ENCODE measurements at regions not wholly inside any gene's neighbourhood (a gene's known extent, or its start where the extent isn't known, plus 50 kb on each side); places are given as distances from the start of the nearest gene placed in this dataset.
"Not testable (repeated sequence)": the region's sequence is repeated elsewhere in the genome, so short reads cannot be mapped to it uniquely, and the experiment has no call there.

- peaks cover 10% of the 10 kb centered on the region for H3K9me3 Mint-ChIP-seq
- H3K27me3 Mint-ChIP-seq = peaks cover 7% of the 10 kb centered on the region
- H3K4me1 Mint-ChIP-seq = peaks cover 2% of the 10 kb centered on the region
- H3K4me3 Mint-ChIP-seq = no peak overlapping the region
- ATAC-seq (ENCODE audit: low read depth) (no peak), DNase-seq (no peak)
- POLR2A ChIA-PET = no interaction called here
- no peaks in the 10 kb centered on the region for H3K36me3 Mint-ChIP-seq
- no peak overlapping the region for H3K27ac Mint-ChIP-seq
Observed at GRCh38 chr11:34810107-34810562, 106.0 kb downstream of the APIP start.

GRCh38 chr11:34809191-34810106 is 106.7 kb downstream of the APIP start:
- peaks cover 10% of the 10 kb centered on the region for H3K9me3 Mint-ChIP-seq
- DNase-seq (no peak), ATAC-seq (ENCODE audit: low read depth) (no peak)
- peaks cover 12% of the 10 kb centered on the region for H3K27me3 Mint-ChIP-seq
- H3K4me3 Mint-ChIP-seq = no peak overlapping the region
- H3K36me3 Mint-ChIP-seq = no peaks in the 10 kb centered on the region
- POLR2A ChIA-PET = no interaction called here
- H3K4me1 Mint-ChIP-seq = peaks cover 2% of the 10 kb centered on the region
- no peak overlapping the region for H3K27ac Mint-ChIP-seq

- no peaks in the 10 kb centered on the region for H3K36me3 Mint-ChIP-seq
Observed at GRCh38 chr11:34806875-34807274, 109.3 kb downstream of the APIP start.

GRCh38 chr11:34805937-34806336 is 110.2 kb downstream of the APIP start:
- POLR2A ChIA-PET = no interaction called here

More at GRCh38 chr11:34806875-34807274, 109.3 kb downstream of the APIP start:
- ATAC-seq (ENCODE audit: low read depth) (no peak), DNase-seq (no peak)
- Mint-ChIP-seq H3K9me3 (peaks cover 5% of the 10 kb centered on the region), H3K4me1 (peaks cover 2% of the 10 kb centered on the region), H3K4me3 (no peak overlapping the region), H3K27ac (no peak overlapping the region), H3K27me3 (peaks cover 24% of the 10 kb centered on the region)
- POLR2A ChIA-PET = no interaction called here

GRCh38 chr11:34799848-34800247 is 116.3 kb downstream of the APIP start:
- no peaks in the 10 kb centered on the region for H3K36me3 Mint-ChIP-seq

More at GRCh38 chr11:34805937-34806336, 110.2 kb downstream of the APIP start:
- Mint-ChIP-seq H3K4me3 (no peak overlapping the region), H3K27me3 (peaks cover 26% of the 10 kb centered on the region), H3K4me1 (peaks cover 2% of the 10 kb centered on the region), H3K27ac (no peak overlapping the region), H3K36me3 (no peaks in the 10 kb centered on the region), H3K9me3 (peaks cover 5% of the 10 kb centered on the region)
- no peak for DNase-seq
- no peak for ATAC-seq (ENCODE audit: low read depth)

GRCh38 chr11:34798985-34799384 is 117.2 kb downstream of the APIP start:
- Mint-ChIP-seq H3K4me3 (no peak overlapping the region), H3K9me3 (peaks cover 3% of the 10 kb centered on the region), H3K27me3 (peaks cover 11% of the 10 kb centered on the region), H3K4me1 (no peaks in the 10 kb centered on the region), H3K36me3 (no peaks in the 10 kb centered on the region), H3K27ac (no peak overlapping the region)
- DNase-seq = no peak
- ATAC-seq (ENCODE audit: low read depth) = no peak
- POLR2A ChIA-PET = no interaction called here

More at GRCh38 chr11:34799848-34800247, 116.3 kb downstream of the APIP start:
- H3K27ac Mint-ChIP-seq = no peak overlapping the region
- ATAC-seq (ENCODE audit: low read depth) (no peak), DNase-seq (no peak)
- no peaks in the 10 kb centered on the region for H3K9me3 Mint-ChIP-seq
- POLR2A ChIA-PET = no interaction called here
- no peaks in the 10 kb centered on the region for H3K4me1 Mint-ChIP-seq
- no peak overlapping the region for H3K4me3 Mint-ChIP-seq
- H3K27me3 Mint-ChIP-seq = peaks cover 18% of the 10 kb centered on the region

GRCh38 chr11:34797497-34797896 is 118.7 kb downstream of the APIP start:
- DNase-seq; H3K9me3 Mint-ChIP-seq; H3K4me3 Mint-ChIP-seq; H3K4me1 Mint-ChIP-seq; ATAC-seq (ENCODE audit: low read depth); H3K36me3 Mint-ChIP-seq; H3K27ac Mint-ChIP-seq; POLR2A ChIA-PET: not testable (repeated sequence)
- peaks cover 10% of the 10 kb centered on the region for H3K27me3 Mint-ChIP-seq

GRCh38 chr11:34795641-34796040 is 120.5 kb downstream of the APIP start:
- Mint-ChIP-seq H3K27ac (no peak overlapping the region), H3K27me3 (peaks cover 7% of the 10 kb centered on the region), H3K36me3 (no peaks in the 10 kb centered on the region), H3K4me3 (no peak overlapping the region), H3K9me3 (peaks cover 4% of the 10 kb centered on the region), H3K4me1 (peaks cover 4% of the 10 kb centered on the region)
- no peak for ATAC-seq (ENCODE audit: low read depth)
- POLR2A ChIA-PET = no interaction called here
- DNase-seq = no peak

GRCh38 chr11:34794696-34795095 is 121.5 kb downstream of the APIP start:
- POLR2A ChIA-PET = no interaction called here
- ATAC-seq (ENCODE audit: low read depth) (no peak), DNase-seq (no peak)
- H3K4me3 Mint-ChIP-seq = no peak overlapping the region
- H3K36me3 Mint-ChIP-seq = peaks cover 3% of the 10 kb centered on the region
- no peak overlapping the region for H3K27ac Mint-ChIP-seq
- peaks cover 7% of the 10 kb centered on the region for H3K27me3 Mint-ChIP-seq
- H3K4me1 Mint-ChIP-seq = peaks cover 4% of the 10 kb centered on the region
- peaks cover 8% of the 10 kb centered on the region for H3K9me3 Mint-ChIP-seq

- DNase-seq (no peak), ATAC-seq (ENCODE audit: low read depth) (no peak)
- H3K4me3 Mint-ChIP-seq = no peak overlapping the region
- H3K36me3 Mint-ChIP-seq = peaks cover 3% of the 10 kb centered on the region
- H3K4me1 Mint-ChIP-seq = peaks cover 4% of the 10 kb centered on the region
- peaks cover 7% of the 10 kb centered on the region for H3K27me3 Mint-ChIP-seq
- POLR2A ChIA-PET = no interaction called here
- H3K27ac Mint-ChIP-seq = no peak overlapping the region
- peaks cover 11% of the 10 kb centered on the region for H3K9me3 Mint-ChIP-seq
Observed at GRCh38 chr11:34793666-34794065, 122.5 kb downstream of the APIP start.

- Mint-ChIP-seq H3K36me3 (peaks cover 3% of the 10 kb centered on the region), H3K27me3 (peaks cover 7% of the 10 kb centered on the region), H3K4me3 (no peak overlapping the region), H3K4me1 (peaks cover 4% of the 10 kb centered on the region), H3K9me3 (peaks cover 11% of the 10 kb centered on the region), H3K27ac (no peak overlapping the region)
- DNase-seq (no peak), ATAC-seq (ENCODE audit: low read depth) (no peak)
- POLR2A ChIA-PET = no interaction called here
Observed at GRCh38 chr11:34792814-34793258, 123.3 kb downstream of the APIP start.

GRCh38 chr11:34791780-34792542 is 124.2 kb downstream of the APIP start:
- POLR2A ChIA-PET = no interaction called here
- DNase-seq (no peak), ATAC-seq (ENCODE audit: low read depth) (peak; percentile 30)
- H3K4me1 Mint-ChIP-seq = peaks cover 4% of the 10 kb centered on the region
- peaks cover 3% of the 10 kb centered on the region for H3K36me3 Mint-ChIP-seq
- H3K27me3 Mint-ChIP-seq = peaks cover 12% of the 10 kb centered on the region
- H3K9me3 Mint-ChIP-seq = peaks cover 11% of the 10 kb centered on the region
- H3K4me3 Mint-ChIP-seq = peak overlapping the region; percentile 56
- H3K27ac Mint-ChIP-seq = no peak overlapping the region

GRCh38 chr11:34790620-34791019 is 125.6 kb downstream of the APIP start:
- DNase-seq (no peak), ATAC-seq (ENCODE audit: low read depth) (no peak)
- Mint-ChIP-seq H3K27me3 (peaks cover 17% of the 10 kb centered on the region), H3K36me3 (peaks cover 3% of the 10 kb centered on the region), H3K4me3 (no peak overlapping the region), H3K4me1 (peaks cover 4% of the 10 kb centered on the region), H3K27ac (no peak overlapping the region), H3K9me3 (peaks cover 11% of the 10 kb centered on the region)
- POLR2A ChIA-PET = no interaction called here

All from activated naive CD8-positive, alpha-beta T cell treated with anti-CD3 and anti-CD28 coated beads, Interleukin-2, amount 10 ng/mL, durations not matched to agents 7 days and 5 days (primary cell).